UCSD-AML1 (cell line): ENCODE measurements at regions not wholly inside any gene's neighbourhood (a gene's known extent, or its start where the extent isn't known, plus 50 kb on each side); places are given as distances from the start of the nearest gene placed in this dataset.

Experiments
- DNase-seq: peaks from one replicate; lab custom pipeline; 2025; ENCODE audit not compliant: unreplicated experiment; lab: John Stamatoyannopoulos, UW

DNA sequence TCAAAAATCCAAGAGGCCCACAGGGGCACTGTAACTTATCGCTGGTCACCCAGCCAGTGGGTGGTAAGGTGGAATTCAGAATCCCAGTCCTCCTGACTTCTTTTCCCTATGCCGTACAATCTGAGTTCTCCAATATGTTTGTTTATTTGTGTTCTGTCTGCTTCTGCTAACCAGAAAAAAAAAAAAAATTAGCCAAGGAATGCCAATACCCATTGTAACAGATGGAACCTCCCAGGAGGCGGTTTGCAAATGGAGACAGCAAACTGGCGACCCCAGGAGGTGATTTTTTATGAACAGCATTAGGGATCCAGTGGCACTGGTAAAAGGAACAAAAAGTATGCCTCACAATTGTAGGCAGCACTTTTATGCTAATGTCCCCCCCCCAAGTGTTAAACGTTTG lies 189.0 kb upstream of the FGGY start:
- no peak for DNase-seq

DNA sequence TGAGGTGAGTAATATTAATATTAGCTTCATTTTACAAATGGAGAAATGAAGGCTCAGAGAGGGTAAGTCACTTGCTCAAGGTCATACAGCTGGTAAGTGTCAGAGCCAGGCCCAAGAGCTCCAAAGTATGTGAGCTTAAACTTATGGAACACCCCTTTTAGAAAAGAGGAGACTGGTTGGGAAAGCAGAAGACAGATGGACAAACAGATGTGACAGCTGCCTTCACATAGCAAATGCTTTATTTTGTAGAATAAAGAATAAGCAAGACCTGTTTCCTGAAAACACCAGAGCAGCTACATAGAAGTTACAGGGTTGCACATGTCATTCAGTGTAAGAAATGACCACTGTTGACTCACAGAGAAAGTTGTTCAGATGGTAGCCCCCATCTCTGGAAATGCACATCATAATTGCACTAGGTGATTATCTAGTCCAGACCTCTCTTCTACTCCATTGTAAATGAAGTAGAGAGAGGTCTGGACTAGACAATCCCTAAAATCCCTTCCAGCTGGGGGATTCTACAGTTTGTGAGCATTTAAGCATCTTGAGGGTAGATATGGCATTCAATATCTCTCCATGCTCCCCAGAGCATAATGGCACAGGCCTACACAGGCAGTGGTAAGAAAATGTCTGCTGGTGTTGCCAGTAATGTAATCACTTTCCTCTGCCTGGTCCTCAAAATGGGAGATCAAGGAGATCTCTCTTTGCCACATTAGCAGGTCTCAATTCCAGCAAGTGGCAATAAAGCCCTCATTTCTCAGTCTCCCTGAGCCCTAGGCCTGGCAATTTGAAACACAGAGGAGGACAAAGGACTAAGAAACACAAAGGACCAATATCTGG lies 188.2 kb upstream of the FGGY start:
- no peak for DNase-seq

DNA sequence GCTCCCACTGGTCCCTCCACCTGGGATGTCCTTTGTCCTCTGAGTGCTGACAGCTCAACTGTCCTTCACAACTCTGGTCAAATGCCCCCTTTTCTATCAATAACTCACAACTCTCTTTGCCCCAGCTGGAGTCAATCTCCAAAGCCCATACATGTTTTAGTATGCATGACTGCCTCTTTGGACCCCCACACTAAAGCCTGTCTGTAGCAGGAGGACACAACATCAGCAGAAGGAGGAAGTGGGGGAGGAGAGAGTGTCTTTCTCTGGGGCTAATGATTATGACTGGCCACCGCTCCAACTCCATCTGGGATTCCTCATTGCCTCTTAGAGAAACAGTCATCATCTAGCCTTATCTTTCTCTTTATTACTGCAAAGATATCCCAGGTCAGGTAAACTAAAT lies 186.6 kb upstream of the FGGY start:
- DNase-seq = no peak

DNA sequence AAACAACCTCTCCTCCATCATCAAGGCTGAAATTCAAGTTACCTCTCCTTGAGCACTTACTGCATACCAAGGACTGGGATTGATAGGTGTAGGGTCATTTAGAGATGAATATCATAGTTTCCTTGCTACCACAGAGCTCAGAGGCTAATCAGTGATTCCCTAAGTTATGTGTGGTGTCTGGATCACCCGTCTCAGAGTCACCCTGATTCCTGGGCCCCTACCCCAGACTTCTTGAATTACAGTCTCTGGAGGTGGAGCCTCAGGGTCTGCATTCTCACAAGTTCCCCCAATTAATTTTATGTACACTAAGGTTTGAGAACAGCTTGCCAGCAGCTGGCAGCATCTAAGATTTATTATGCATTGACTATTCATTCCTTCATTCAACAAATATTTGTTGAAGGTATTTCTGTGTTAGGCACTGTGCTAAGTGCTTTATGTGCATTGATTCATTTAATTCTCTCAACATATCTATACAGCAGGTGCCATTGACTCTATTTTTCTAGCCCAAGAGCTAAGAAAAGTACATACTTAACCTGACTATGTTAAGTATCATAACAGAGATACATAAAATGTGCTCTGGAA lies 182.9 kb upstream of the FGGY start:
- no peak for DNase-seq

DNA sequence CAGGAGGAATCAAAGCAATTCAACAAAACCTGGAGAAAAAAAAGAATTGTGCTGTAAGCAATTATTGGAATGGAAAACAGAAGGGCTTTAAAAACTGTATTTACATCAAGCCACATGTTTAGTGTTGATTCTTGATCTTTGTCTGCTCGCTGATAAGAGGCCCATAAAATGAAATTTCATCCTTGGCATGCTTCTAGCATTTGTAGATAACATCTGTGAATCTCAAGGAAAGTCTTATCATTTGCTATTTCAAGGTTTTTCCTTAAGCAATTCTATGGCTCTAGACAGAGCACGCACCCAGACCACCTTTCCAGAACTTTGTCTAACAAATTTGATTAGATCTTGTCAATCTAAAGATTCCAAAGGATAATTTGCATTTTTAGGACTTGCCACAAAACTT lies 181.0 kb upstream of the FGGY start:
- no peak for DNase-seq

DNA sequence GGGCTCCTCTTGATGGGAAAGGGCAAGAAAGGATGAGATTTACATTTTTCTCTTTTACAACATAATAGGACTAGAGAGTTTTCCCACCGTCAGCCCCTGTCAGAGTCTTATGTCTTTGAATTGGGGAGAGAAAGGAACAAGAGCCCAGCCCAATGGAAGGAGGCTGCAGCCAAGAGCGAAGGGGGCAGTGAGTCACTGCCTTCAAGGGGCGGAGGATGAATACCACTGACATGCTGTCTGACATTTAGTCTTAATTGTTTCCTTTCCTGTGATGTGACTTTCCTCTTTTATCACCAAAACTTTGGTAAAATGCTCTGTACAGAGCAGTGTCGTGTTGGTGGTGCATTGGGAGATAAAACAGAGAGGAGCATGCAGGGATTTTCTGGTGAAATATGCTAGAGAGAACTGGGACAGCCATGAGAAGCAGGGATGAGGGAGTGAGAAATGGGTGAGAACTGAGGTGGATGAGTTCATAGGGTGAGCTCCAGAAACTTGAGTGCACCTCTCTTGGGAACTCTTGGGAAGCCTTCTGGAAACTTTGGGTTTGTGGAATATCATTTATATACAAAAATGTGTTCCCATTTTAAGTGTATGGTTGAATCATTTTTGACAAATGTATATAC lies 179.9 kb upstream of the FGGY start:
- DNase-seq = no peak

DNA sequence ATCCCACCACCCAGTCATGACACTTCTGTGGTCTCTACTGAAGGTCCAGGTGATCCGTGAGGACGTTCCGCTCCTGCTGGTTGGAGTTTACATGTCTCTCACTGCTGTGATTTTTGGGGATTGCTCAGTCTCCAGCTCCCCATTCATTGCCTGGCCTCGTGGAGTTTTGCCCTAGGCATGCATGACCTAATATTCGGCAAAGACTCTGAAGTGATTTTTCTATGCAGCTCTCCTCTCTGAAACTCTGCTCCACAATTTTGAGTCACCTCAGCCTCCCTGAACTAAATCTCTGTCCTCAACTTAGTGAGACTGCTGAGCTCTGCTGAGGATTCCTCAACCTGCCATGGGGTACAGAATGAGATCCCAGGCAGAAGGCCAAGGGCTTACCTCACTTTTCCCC lies 174.4 kb upstream of the FGGY start:
- no peak for DNase-seq

DNA sequence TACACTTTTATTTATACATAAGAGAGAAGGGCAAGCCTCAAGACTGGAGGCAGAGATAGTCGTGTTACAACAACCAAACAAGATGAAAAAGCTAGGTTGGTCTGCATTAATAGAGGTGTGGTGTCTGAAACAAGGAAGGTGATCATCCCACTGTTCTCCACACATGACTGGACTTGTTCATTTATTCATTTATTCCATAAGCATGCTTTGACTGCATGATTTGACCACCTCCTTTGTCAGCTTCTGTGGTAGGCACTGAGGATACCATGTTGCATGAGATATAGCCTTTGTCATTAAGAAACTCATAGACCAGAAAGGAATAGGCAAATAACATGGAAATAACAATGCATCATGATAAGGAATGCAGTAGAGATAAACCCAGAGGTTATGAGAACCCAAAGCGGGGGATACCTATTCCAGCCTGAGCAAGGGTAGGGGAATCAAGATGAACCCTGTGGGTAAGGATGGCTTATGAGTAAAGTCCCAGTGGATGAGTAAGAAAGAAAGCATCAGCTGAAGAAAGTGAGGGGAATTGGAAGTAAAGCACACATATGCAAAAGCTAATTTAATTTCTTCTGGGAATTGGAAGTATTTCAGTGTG lies 173.7 kb upstream of the FGGY start:
- no peak for DNase-seq

DNA sequence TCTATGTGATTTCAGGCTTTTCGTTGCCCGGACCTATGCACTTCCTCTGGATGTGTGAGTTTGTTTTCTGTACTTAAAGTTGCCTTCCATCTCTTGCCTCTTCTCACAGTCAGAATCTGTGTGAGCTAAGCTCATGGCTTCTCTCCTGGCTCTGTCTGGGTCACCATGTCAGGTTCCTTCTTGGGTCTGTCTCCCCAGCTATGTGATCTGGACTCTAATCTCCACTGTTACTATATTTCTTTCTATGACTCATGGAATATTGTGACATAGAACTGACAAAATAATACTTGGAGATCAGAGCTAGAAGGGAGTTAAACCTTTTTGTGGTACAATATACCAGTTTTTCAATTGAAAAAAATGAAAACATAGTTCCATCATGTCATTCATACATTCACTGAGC lies 172.7 kb upstream of the FGGY start:
- DNase-seq = no peak

DNA sequence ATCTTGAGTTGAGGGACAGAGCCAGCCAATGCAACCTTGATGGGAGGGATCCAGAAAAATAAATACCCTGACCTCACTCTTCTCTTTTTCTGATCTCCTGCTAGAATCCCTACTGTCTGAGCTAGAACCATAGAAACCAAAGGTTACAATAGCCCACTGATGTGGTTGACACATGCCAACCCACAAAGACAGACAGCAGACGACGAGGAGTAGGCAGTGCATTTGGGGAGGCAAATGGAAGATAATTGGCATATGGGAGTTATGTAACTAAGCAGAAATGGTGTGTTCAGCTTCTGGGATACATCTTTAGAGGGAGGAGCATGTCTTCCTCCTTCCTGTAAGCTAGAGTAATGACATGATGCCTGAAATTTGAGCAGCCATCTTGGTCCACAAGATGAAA lies 171.7 kb upstream of the FGGY start:
- no peak for DNase-seq

DNA sequence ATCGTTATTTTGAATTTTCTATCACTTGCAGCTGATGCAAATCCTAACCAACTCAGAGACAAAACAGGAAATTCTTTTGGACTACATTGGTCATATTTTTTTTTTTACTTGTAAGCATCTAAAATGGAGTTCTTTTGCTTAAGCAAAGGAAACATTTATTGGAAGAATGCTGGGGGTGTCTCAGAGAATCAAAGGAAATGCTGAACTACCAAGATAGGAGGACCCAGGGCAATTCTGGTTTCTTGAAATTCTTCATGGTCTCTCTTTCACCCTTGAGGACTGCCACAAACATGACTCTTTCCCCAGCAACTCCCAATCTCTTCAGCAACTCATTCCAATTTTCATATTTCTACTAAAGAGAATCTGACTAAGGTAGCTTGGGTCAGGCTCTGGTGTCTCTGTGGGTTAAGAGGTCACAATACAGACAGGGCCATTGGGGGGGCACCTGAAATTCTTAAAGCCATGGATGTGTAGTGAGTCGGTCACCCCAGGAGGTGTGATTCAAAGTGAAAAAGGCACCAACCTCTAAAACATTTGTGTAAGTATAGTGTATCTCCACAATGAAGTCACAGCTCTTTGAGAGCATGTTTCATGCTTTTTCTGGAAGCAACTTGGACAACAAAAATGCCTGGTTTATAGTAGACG lies 171.1 kb upstream of the FGGY start:
- DNase-seq = no peak

DNA sequence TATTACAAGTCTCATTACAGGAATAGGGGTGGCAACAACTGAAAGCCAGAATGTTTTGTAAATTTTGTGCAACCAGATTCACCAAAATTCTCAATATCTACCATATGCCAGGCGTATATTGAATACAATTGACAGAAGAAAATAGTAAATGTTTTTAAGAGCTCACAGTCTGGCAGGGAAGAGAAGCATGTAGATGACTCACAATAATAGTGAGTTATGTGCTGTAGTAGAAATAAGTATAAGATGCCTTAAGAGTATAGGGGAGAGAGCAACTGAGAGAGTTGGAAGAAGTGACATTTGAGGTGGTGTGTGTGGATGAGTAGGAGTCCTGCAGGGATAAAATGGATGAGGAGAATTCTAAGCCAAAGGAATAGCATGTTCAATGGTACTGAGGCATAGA lies 170.5 kb upstream of the FGGY start:
- no peak for DNase-seq

DNA sequence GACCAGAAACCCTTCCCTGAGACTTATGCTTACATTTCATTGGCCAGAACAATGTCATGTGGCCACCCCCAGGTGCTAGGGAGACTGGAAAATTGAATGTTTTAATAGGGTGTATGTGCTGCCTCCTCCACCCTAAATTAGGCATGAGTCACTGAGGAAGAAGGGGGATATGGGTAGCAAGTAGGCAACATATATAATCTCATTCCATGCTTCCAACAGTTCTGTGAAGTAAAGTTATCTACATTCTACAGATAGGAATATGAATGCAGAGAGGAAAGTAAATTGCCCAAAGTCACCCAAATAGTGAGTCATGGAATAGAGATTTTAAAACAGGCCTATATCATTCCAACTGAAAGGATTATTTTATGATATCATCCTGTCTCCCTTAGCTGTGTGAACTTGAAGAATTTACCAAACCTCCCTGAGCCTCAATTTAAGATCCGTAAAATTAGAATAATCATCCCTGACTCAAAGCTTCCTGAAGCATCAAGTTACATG lies 168.6 kb upstream of the FGGY start:
- DNase-seq = no peak

DNA sequence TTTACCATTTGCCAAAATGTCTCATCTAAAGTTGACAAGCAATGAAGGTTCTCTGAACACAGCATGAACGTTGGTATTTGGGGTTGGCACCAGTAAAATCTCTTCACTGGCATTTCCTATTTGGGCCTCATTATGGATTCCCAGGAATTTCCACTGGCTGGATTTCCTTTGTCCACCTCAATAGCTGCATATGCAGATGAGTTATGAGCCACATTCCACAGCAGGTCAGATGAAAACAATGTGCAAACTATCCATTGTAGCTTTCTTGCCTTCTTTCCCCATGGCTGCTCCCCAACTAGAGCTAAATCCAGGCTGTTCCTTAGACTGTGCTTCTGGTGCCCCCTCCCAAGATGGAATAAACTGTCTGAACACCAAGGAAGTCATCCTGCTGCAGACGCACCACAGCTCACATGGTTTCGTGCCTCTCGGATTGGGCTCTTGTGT lies 168.1 kb upstream of the FGGY start:
- no peak for DNase-seq

DNA sequence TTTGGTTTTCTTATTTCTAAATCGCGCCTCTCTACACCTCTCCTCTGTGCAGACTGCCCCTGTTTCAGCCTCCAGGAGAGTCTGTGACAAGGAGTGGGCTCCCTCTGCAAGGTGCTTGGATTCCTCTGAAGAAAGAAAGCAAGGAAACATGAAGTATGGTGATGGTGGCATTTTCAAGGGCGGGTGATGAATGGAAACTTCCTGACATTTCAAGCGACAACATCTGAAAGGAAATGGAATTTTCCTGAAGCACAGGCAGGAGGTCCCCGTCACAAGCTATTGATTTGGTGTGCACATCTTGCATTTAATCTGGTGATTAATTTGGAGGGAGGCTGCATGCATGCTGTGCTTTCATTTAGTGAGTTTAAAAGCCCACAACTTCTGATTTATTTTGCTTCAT lies 164.6 kb upstream of the FGGY start:
- no peak for DNase-seq

DNA sequence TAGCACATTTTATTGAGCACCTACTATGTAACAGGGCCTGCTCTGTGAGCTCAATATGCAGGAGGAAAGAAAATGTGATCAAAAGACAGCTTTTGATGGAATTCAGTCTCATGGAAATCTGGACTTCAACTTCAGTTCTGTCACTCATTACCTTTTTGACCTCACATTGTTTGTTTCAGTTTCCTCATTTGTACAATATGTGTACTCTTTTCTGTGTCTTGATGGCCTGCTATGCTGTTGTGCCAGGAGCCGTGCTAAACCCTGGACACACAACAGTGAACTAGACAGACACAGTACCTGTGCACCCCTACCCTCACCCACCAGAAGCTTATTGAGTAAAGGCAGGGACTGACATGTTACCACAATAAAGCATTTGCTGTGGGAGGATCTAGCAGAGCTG lies 162.9 kb upstream of the FGGY start:
- DNase-seq = no peak

DNA sequence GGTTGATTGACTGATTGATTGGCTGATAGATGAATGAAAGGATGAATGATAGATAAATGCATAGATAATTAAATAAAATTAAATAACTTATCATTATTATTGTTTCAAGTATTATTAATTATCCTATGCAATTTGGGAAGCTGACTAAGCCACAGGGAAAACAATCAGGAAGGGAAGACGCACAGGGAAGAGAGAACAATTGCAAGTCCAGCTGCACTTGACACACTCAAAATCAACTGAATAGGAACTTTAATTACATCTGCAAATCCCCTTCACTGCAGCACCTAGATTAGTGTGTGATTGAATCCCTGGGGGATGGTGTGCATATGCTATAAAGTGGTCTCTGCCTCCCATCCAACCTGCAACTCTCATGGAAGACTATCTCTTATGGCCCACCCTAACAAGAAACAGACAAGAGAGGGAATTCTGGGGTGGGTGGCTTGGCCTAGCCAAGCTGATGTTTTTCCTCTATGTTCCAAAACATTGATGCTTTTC lies 161.1 kb upstream of the FGGY start:
- no peak for DNase-seq

DNA sequence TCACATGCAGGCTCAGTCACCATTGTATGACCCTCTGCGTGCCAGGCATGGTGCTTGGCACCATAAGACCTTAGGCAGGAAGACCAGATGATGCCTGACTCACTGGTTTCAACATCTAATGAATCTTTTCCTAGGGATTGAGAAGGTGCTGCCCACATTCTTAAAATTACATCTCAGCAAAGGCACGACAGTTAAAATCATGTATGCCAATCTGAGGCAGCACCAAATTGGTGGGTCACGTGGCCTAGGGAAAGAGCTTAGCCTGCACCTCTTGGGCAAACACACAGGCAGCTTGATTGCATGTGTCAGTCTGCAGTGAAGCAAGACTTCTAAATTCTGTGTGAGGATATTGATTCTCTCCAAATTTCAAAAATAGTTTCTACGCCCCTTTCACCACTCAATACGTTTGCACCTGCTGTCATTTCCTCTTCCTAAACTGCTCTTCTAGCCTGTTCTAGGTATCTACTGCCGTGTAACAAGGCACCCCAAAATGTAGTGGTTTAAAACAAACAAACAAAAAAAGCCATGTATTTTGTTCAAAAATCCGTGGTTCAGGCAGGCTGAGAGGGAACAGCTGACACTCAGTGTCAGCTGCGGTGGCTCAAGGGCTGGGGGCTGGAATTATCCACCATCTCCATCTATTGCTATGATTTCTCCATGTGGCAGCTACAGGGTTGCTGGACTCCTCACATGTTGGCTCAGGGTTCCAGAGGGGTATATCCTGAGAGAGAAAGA lies 160.2 kb upstream of the FGGY start:
- no peak for DNase-seq

DNA sequence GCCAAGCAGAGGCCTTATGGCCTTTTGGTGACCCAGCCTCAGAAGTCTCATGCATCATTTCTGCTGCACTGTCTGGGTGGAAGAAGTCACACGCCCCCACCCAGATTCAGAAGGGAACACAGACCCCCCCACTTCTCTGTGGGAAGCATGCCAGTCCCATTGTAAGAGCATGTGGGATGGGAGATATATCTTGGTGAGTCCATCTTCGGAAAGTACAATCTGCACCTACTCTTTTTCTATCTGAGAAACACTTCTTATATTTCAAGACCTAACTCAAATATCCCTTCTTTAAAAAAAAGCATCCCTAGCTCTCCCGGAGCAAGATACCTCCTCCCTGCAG lies 159.6 kb upstream of the FGGY start:
- no peak for DNase-seq

DNA sequence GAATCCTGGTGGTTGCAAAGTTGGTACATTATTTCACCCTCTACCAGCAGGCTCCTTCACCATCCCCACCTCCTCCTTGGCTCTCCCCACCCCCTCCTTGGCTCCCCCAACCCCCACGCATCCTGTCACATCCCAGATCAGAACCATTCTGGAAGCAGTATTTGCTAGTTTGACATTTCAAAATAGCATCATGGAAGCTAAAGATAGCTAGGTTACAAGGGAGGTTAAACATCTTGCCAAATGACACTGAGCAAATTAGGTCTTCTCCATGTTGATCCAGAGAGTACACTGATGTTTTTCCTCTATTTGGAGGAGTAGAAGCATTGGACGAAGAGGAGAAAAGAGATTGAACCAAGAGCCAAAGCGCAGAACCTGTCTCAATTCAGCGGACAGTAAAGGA lies 158.9 kb upstream of the FGGY start:
- DNase-seq = no peak

DNA sequence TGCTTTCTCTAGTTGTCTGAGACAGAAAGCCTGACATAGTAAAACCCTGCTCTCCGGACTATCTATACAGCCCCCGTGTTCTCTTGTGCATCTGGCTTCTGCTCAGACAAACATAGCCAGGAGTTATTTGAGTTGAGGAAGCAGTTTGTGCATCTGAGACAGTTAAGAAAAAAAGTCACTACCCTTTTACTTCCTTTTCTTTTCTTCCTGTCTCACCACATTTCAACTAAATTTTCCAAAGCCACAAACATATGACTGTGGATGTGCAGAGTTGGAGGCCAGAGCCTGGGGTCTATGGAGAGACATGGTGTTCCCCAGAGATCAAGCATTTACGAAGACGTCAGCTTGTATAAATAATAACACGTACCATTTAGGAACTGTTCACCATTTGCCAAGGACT lies 158.5 kb upstream of the FGGY start:
- DNase-seq = peak; percentile 25
